ENCODE measurements at regions not wholly inside any gene's neighbourhood (a gene's known extent, or its start where the extent isn't known, plus 50 kb on each side); places are given as distances from the start of the nearest gene placed in this dataset.

DNA sequence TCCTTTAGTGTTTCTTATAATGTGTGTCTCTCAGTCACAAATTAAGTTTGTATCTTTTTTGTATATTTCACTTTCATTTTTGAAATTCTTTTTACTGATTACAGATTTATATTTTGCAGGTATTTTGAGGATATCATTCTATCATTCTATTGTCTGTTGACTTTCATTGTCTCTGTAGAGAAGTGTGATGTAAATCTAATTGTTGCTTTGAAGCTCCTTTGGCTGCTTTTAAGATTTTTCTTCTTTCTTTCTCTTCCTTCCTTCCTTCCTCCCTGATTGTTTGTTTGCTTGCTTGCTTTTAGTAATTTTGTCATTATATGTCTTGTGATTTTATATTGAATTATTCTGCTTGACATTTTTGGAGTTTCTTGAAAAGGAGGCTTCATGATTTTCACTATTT is 75.3 kb upstream of the MAST4 start:
- TF ChIP-seq, protein P1, sequence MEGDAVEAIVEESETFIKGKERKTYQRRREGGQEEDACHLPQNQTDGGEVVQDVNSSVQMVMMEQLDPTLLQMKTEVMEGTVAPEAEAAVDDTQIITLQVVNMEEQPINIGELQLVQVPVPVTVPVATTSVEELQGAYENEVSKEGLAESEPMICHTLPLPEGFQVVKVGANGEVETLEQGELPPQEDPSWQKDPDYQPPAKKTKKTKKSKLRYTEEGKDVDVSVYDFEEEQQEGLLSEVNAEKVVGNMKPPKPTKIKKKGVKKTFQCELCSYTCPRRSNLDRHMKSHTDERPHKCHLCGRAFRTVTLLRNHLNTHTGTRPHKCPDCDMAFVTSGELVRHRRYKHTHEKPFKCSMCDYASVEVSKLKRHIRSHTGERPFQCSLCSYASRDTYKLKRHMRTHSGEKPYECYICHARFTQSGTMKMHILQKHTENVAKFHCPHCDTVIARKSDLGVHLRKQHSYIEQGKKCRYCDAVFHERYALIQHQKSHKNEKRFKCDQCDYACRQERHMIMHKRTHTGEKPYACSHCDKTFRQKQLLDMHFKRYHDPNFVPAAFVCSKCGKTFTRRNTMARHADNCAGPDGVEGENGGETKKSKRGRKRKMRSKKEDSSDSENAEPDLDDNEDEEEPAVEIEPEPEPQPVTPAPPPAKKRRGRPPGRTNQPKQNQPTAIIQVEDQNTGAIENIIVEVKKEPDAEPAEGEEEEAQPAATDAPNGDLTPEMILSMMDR (IDR thresholded peaks at IDR 0.05 in 2 of 3, conservative IDR thresholded peaks at IDR 0.05 in 1 of 3; ENCODE audit: borderline replicate concordance in 1 of 3, insufficient read depth in 1 of 3, low read depth in 2 of 3, low read length in 2 of 3) = no peak
- no peak for TF ChIP-seq POLR2AphosphoS5 (IDR thresholded peaks at IDR 0.05; ENCODE audit: low read depth, low read length)
- TF ChIP-seq, protein P2, sequence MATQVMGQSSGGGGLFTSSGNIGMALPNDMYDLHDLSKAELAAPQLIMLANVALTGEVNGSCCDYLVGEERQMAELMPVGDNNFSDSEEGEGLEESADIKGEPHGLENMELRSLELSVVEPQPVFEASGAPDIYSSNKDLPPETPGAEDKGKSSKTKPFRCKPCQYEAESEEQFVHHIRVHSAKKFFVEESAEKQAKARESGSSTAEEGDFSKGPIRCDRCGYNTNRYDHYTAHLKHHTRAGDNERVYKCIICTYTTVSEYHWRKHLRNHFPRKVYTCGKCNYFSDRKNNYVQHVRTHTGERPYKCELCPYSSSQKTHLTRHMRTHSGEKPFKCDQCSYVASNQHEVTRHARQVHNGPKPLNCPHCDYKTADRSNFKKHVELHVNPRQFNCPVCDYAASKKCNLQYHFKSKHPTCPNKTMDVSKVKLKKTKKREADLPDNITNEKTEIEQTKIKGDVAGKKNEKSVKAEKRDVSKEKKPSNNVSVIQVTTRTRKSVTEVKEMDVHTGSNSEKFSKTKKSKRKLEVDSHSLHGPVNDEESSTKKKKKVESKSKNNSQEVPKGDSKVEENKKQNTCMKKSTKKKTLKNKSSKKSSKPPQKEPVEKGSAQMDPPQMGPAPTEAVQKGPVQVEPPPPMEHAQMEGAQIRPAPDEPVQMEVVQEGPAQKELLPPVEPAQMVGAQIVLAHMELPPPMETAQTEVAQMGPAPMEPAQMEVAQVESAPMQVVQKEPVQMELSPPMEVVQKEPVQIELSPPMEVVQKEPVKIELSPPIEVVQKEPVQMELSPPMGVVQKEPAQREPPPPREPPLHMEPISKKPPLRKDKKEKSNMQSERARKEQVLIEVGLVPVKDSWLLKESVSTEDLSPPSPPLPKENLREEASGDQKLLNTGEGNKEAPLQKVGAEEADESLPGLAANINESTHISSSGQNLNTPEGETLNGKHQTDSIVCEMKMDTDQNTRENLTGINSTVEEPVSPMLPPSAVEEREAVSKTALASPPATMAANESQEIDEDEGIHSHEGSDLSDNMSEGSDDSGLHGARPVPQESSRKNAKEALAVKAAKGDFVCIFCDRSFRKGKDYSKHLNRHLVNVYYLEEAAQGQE (IDR thresholded peaks at IDR 0.05; ENCODE audit: low read depth) = no peak
- TF ChIP-seq ZNF274 (IDR thresholded peaks at IDR 0.05; ENCODE audit: low read depth, low read length) = no peak
- TF ChIP-seq TCF7L2 (IDR thresholded peaks at IDR 0.05; ENCODE audit: borderline replicate concordance, extremely low read depth, insufficient read depth, insufficient read length) = no peak
- TF ChIP-seq EZH2 (IDR thresholded peaks at IDR 0.05) = no peak
- TF ChIP-seq POLR2A (IDR thresholded peaks at IDR 0.05; ENCODE audit: borderline replicate concordance, extremely low read depth, insufficient read depth, insufficient read length) = no peak
- no peak for TF ChIP-seq YY1 (IDR thresholded peaks at IDR 0.05; ENCODE audit: extremely low read depth, insufficient replicate concordance, low read depth, low read length)
